C1 segment of cervical spinal cord (tissue), 14 donors: ENCODE measurements at regions not wholly inside any gene's neighbourhood (a gene's known extent, or its start where the extent isn't known, plus 50 kb on each side); places are given as distances from the start of the nearest gene placed in this dataset.

Experiments used
- DNase-seq, 14 donors: peaks; one replicate each; lab custom pipeline; 2025; lab: John Stamatoyannopoulos, UW

DNA sequence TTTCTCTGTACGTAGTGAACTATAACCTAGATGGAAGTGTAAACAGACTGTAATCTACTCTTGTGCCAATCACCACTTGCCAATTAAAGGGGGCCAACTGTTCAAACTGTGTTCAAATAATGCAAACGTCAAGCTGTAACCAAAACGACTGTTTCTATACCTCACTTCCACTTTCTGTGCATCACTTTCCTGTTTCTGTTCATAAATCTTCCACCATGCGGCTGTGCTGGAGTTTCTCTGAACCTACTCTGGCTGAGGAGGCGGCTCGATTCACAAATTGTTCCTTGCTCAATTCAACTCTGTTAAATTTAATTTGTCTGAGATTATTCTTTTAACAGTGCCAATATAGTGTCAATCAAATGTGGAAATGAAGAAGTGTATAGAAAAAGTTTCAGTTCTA is 206.7 kb upstream of the TBC1D5 start:
- no peak for DNase-seq

DNA sequence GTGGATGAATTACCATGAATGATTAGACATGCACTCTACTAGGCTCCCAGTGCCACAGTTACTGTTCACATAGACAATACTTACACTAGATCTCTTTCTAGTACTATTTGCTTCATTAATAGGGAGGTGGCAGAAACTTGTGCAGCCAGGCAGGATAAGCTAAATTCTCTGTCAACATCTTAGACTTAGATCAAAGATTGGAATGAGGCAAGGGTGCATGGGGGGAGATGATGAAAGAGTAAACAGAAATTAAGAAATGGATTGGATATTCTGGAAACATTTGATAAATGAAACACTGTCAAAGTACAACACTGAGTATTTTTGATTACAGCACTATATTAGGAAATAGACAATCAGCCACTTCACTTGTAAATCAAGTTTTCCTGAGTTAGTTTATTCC is 205.4 kb upstream of the TBC1D5 start:
- DNase-seq: no peak

DNA sequence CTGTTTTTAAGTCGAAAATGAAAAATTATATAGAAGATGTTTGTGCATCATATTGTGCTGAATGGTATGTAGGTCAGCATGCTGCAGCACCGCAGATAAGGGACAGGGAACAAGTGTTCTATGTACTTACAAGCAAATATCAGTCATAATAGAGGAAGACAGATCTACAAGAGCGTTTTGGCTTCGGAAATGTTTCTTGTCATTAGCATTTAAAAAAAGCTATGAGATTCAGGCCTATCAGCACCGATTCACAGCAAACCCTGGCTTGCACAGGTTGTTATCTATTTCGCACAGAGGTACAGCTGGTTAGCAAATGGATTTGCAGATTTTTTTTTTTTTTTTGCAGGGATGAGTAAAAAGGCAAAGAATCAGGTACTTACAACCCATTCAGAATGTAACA is 204.2 kb upstream of the TBC1D5 start:
- no peak for DNase-seq

DNA sequence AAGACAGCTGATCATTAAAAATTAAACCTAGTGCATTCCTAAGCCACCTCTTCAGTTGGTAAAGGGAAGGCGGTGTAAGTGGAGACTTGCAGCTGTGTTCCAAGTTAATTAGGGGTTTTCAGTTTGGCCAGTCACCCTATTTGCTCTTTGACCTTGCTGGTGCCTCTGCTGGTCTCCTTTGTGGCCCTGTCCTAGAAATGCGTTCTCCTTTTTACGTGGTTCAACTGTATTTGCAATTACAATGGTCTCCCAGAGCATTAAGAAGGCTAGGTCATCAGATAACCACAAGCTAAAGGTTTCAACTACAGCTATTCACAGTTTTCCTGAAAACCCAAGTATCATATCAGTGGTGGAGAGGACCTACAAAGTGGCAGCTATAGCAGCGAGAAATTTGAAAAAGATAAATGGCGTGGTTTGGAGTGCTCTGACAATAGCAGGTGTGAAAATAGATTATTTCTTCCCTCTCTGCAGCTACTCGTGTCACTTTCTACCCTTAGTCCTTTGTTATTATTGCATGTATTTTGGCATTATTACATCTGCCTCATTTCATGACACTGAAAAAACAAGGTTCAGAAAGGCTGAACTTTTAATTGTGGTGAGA is 203.5 kb upstream of the TBC1D5 start:
- no peak for DNase-seq

DNA sequence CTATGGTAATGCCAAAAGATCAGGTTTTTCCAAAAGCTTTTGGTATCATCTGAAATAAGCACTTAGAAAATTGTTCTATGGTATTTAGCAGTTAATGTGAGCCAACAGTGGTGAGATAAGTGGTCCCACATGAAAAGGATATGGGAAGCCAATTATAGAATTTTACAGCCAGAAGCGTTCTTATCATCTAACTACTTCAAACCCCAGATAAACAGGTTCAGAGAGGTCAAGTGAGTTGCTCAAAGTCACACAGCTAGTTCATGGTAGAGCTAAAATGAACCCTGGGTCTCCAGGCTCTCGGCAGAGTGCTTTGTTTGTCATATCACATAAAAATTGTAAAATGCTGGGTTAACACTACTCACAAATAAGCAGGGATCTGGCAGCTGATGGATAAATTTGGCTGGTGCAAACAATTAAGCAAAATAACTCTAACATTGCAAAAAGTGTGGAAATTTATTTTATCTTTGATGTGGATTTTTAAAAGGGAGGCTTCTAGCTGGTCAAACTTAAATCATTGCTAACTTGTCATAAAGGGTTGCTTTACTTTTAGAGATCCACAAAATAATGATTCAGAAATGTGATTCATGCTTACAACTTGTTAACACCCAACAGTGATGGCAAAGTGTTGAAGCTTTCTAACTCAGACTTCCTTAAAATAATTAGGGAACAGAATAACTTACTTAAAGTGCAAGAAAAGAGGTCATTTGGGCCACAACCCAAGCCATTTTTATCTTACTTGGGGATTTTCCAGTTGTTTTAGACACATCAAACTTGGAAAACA is 202.8 kb upstream of the TBC1D5 start:
- no peak for DNase-seq

DNA sequence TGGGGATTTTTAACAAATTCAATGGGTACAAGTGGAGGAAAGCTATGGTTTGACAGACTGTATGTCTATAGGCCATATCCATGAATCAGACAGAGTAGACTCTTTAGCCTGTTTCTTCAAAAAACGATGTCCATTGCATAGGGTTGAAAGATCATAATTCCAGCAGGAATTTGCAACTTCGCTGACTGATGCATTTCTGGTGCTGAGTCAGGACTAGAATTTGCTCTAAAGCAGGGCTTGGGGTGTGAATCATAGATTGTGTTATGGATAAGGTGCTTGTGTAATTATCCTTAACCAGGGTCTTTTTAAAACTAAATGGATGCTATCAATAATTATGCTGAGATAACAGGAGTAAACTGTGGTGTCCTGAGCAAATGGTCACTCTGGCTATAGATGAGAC is 200.4 kb upstream of the TBC1D5 start:
- DNase-seq: no peak

DNA sequence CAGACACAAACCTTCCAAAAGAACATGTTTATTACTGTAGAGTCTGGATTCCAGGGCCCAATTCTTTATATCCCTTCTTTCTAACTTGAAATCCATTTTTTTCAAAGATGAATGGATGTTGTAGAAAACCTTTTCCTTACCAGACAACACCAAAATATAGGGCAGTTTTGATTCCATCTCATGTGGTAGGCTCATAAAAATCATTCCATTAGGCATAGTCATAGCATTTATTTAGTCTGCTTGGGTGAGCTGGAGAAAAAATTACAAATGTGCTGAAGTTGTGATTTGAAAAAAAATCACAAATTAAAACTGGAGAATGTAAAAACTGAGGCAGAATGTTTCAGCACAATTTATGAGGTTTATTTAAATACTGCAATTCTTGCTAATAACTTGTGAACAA is 199.3 kb upstream of the TBC1D5 start:
- no peak for DNase-seq

DNA sequence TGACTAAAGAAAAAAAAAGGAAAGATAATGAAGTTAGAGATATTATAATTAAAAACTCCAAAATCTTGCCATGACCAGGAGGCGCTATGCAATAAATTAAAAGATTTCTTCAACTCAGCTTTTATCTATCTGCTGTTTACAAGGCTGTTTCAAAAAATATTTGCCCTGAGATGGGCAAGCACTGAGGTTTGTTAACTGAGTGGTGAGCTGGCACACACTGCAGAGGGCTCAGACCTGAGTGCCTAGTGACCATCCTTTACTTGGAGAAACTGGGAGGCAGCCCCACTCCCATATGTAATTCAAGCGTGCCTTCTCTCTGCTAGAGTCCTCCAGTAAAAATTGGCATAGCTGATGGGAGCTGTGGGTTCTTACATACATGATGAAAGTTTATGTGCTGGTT is 198.7 kb upstream of the TBC1D5 start:
- DNase-seq: no peak

DNA sequence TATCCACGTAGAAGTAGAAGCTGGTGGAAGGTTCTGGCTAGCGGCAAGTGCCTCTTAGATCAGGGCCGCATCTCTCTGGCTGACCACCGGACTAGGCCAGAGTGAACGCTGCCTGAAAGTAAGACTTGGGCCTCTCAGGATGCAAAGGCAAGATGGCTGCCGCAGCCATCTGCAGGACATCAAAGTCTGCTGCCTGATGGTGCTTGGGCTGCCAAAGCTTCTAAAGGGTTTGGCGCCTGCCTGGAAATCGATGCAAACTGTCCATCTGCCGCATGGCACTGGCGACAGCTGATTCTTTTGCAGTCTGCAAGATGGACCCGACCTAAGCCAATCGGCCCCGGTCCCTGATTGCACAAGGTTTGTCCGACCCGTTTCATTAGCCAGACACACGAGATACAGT is 196.7 kb upstream of the TBC1D5 start:
- DNase-seq: no peak

DNA sequence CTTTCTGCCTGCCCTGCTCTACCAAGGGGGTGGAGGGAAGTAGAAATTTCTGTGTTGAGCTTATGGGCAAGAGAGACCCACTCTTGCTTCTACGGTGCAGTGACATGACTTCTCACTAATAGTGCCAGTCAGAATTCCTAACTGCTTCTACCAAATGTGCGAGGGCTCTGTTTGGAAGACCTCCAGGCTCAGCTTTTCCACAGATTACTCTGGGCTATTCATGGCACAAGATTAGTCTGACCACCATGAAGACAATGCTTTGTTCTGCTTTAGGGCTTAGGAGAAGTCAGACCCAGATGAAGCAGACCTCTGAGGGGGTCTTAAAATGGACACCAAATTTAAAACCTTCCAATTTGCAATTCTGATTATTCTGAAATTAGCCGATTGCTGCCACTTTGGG is 195.9 kb upstream of the TBC1D5 start:
- no peak for DNase-seq

DNA sequence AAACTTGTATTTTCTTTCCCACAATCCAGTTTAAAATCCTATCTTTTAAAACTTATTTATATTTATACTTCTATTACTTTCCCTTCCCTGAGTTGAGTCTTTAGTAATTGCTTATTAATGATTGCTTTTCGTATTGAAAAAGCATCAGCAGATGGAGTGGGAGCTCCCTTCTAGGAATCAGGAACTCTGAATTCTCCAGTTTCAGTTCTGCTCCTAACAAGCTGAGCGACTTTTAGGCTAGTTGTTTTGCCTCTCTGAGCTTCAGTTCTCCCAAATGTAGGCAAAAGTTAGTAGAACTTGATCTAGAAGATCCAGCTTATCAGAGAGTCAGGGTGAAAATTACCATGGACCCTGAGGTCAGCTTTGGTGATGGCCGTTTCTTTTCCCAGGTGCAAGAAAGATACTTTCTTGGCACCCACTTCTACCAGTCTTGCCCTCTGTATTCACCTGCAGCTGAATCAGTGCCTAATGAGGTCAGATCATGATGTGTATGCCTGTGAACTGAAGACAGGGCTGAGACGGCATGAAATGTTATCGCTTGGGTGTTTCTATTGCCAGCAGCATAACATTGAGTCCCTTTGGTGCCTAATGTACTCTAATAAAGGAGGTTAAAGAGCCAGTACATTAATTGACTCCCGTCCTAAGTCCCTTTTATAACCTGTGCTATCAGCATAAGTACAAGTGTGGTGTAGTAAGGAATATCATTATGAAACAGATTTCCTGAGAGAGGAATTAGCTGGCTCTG is 194.5 kb upstream of the TBC1D5 start:
- no peak for DNase-seq

DNA sequence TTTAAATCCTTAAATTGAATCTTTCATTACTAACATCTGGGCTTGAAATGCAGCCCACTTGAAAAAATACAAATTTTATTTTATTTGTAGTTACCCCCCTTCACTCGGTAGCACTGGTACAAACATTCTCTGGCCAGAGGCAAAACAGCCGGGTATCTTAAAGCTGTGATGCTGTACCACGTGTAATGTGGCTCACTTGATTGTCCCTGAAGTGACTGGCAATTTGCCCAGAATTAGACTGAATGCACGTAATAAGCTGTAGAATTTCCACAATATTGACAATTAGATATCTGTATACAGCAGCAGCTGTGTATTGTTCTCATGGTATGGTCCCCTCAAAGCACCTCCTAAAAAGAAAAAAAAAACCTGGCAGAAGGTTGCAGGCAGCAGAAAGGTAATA is 192.8 kb upstream of the TBC1D5 start:
- DNase-seq: no peak

DNA sequence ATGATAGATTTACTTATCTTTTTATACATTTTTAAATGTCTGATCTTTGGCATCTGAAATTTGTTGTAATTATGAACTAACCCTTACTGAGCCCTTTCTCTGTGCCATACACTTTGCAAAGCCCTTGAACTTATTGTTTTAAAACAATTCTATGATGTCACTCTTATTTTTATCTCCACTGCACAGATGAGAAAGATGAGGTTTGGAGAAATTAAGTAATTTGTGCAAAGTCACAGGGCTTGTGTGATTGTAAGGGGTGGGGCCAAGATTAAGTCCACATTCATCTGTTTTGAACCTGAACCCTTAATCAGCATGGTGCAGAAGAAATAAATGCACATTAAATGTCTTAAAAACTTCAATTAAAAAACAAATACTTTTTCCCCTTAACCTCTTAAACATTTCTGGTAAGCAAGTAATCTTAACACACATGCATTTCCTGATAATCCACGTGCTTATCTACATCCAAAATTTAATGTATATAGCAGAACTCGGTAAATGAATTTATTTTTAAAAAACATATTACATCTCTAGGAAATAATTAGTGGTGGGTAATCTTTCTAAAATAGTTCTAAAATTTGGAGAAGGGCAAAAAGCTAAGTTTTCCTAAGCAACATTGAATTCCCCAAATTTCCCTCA is 189.8 kb upstream of the TBC1D5 start:
- no peak for DNase-seq

DNA sequence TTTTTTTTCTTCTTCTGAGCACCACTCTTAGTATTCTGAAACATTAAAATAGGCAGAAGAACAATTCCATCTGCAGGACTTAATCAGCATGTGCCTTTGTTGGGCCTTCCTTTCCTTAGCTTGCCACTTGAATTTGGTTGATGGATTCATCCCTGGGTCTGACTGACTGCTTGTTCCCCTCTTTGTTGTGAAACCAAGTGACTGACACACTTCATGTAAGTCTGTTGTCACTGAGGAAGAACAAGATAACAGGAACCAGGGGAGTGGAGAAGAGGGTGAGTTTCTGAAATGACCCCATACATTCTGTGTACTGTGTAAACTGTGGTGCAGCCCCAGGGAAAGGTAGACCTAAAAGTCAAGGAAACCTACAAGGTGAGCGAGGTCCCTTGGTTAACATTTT is 188.7 kb upstream of the TBC1D5 start:
- DNase-seq: no peak

DNA sequence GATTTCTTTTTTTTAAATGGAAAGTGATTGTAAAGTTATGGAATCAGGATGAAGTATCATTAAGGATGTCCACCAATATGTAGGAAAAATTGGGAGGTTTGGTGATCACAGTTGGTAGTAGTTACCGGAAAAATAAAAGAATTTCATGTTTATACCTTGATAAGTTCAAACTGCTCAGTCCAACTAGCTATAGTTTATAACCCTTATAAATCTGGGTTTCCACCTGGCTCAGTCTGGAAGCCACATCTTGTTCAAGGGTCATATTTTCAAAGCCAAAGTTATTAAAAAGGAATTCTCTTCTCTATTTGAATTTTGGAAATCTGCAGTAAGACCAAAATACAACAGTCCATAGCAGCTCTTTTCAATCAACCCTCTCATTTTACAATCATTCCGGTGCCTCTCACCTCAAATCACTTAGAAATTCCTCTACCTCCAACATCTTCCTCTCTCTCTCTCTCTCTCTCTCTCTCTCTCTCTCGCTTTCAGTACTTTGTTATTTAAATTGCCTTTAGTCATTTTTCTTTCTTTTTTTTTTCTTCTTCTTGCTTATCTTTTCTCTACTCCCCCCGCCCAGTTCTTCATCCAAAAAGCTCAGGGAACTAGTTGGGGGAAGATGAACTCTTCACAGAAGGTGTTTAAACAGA is 186.2 kb upstream of the TBC1D5 start:
- DNase-seq: no peak

DNA sequence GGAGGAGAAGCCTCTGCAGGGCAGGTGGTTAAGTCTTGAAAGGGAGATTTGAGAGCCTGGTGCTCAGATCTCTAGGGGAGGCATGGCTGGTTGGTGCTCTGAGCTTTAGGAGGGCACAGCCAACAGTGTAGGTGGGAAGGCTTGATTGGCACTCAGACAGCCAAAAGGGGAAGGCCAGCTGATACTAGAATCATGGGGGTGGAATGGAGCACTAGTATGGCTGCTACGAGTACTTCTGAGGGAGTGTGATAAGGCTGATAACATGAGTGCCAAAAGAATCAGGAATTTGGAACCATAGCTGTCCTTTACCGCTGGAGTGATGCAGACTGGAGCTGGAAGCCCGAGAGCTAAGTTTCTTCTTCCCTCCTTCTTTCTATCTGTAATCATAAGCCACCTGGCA is 184.6 kb upstream of the TBC1D5 start:
- DNase-seq: no peak

DNA sequence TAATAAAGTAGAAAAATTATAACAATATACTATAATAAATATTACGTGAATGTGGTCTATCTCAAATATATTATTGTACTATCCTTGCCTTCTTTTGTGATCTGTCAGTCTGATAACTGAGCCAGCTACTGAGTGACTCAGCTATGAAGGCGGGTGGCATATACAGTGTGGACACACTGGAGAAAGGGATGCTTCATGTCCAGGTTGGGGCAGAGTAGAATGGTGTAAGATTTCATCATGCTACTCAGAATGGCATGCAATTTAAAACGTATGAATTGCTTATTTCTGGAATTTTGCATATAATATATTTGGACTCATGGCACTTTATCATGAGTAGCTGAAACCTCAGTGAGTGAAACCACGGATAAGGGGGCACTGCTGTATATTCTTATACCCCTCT is 172.9 kb upstream of the TBC1D5 start:
- DNase-seq: no peak

DNA sequence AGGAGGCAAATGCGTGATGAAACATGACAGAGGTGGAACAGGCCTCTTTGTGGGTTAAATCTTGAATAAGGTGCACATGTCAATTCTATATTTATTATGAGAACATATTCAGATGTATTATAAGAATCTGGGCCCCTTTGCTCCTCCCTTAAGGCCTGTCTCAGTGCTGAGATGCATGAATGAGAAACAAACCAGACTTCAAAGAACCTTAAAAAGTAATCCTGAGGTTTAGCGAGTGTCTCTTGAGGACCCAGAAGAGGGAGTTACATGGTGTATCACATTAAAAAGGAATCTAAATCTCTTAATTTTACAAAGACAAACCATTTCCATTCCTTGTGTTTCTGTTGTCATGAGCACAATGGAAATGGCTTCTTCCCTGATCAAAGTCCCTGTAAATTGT is 170.9 kb upstream of the TBC1D5 start:
- no peak for DNase-seq

DNA sequence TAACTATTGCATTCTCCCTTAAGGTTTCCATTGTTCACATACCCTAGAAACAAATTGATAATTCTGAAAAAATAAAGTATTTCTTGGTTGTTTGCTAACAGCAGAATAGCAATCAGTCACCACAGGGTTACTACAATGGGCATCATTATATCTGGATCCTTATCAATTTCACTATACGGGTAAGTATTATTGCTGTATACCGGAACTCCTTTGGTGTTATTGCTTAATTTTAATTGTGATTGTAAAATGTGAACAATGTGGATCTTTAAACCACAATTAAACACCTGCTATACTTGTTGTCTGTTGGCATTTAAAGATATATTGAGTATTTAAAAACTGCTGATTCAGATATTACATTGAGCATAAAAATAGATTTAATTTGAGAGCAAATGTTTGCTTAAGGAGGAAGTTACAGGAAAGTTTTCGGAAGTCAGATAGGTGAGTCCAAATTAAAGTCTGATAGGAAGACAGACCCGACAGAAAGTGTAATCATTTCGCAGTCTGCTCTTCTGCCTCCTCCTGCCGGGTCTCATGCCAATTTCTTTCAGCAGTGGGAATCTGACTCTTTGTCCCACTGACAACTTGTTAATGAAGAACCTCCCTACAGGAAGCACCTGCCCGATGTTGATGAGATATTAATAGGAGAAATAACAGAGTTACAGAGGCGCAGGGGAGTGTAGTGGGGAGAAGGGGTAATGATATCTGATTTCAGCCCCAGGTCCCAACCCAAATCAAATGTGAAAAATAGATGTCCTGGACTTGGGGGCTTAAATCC is 169.7 kb upstream of the TBC1D5 start:
- DNase-seq: no peak

DNA sequence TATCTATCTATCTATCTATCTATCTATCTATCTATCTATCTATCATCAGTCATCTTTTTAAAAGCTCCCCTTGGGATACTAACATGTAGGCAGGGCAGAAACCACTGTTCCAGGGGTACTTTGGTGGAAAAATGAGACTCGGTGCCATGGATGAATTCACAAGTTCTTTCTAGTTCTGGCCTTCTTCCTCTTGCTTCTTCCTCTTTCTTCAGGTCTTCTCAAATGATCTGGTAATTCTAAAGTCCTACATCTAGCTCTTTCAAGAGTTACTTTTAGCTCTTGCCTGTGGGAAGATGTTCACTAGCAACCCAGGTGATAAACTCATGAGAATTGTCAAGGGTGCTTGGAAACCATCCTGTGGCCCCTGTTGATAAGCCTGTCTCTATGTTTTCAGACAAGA is 168.5 kb upstream of the TBC1D5 start:
- DNase-seq: no peak

DNA sequence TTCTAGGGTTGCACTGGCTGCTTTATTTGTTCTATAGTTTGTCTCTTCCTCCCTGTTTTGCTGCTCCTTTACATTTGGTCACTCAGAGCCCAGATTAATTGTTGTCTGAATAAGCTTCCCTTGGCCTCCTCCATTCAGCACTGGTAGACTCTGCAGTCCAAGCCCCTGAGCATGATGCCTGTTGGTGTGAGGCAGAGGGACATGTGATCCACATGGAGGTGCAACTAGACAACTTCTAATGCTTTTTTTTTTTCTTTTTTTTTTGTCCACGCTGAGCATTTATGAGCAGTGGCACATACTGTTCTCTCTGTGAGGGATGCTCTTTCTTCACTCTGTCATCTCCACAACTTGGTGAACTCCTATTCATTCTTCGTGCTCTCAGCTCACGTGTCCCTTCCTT is 167.3 kb upstream of the TBC1D5 start:
- no peak for DNase-seq
